GM12878 (cell line): ENCODE measurements at regions not wholly inside any gene's neighbourhood (a gene's known extent, or its start where the extent isn't known, plus 50 kb on each side); places are given as distances from the start of the nearest gene placed in this dataset.

ENCODE experiments used
- ATAC-seq: fragments of 200-7000 bp; cut with Tn5 transposase; 3 replicates; pipeline ENCODE4 v1.9.1; 2020; ENCODE audit warnings: mild to moderate bottlenecking, moderate library complexity
- BruUV-seq: library from RNA; stranded (reverse); fragments of 400-500 nt; replicated peaks from 2 replicates; lab custom pipeline; 2021; lab: Mats Ljungman, UMichigan
- CTCF ChIA-PET: fragments of 300-600 bp; sonication (Branson Sonifier 250); formaldehyde crosslinking; extraction: SDS; loops from one replicate; lab custom pipeline; 2021; ENCODE audit warnings: inconsistent platforms; lab: Yijun Ruan, JAX
- POLR2A ChIA-PET: fragments of 350-600 bp; formaldehyde crosslinking; extraction: SDS; loops from one replicate; lab custom pipeline; 2021; ENCODE audit warnings: inconsistent platforms; lab: Charles Lee
- RAD21 ChIA-PET: fragments of 300-600 bp; sonication (Branson Sonifier 250); formaldehyde crosslinking; loops from one replicate; lab custom pipeline; 2023; ENCODE audit warnings: antibody characterized with exemption; ENCODE audit not compliant: unreplicated experiment; lab: Charles Lee
- SMC1A ChIA-PET: fragments of 300-600 bp; sonication (Branson Sonifier 250); formaldehyde crosslinking; loops from one replicate; lab custom pipeline; 2023; ENCODE audit not compliant: unreplicated experiment, uncharacterized antibody; lab: Charles Lee
- DNase-seq: peaks from one replicate; pipeline ENCODE4 v3.0.0-alpha.2; 2011; ENCODE audit warnings: low read depth, low spot score
- FAIRE-seq: peaks from 3 replicates; lab custom pipeline; 2011; peaks lifted over from hg19 to GRCh38; lab: Jason Lieb, UNC
- H2AFZ ChIP-seq: 2 replicates; pipeline ENCODE4 v1.6.0; 2011; ENCODE audit warnings: low read depth, low read length, control low read depth; ENCODE audit not compliant: control insufficient read depth
- H3K27ac ChIP-seq: 2 replicates; pipeline ENCODE4 v1.5.1; 2011; ENCODE audit warnings: control low read depth; ENCODE audit not compliant: control insufficient read depth, insufficient read depth
- H3K27me3 ChIP-seq, 2 experiments: replicated peaks in 1 of 2; 2 replicates each; pipeline versions ENCODE4 v1.6.0 to v1.6.1; 2011; ENCODE audit warnings: low read length in 1 of 2; ENCODE audit not compliant: control insufficient read depth in 2 of 2, insufficient read depth in 2 of 2
- H3K36me3 ChIP-seq, 2 experiments: 2 replicates each; pipeline ENCODE4 v1.5.1; 2011; ENCODE audit warnings: low read length in 1 of 2; ENCODE audit not compliant: control insufficient read depth in 2 of 2, insufficient read depth in 2 of 2
- H3K4me1 ChIP-seq: 2 replicates; pipeline ENCODE4 v1.6.1; 2011; ENCODE audit warnings: mild to moderate bottlenecking, low read length, moderate library complexity, mixed read lengths; ENCODE audit not compliant: control insufficient read depth, insufficient read depth
- H3K4me2 ChIP-seq: 2 replicates; pipeline ENCODE4 v1.6.0; 2011; ENCODE audit warnings: control low read depth; ENCODE audit not compliant: control insufficient read depth, insufficient read depth
- H3K4me3 ChIP-seq: fragments of 200-600 bp; sonication (generic); 2 replicates; pipeline ENCODE4 v1.5.1; 2016
- H3K79me2 ChIP-seq: 2 replicates; pipeline ENCODE4 v1.6.0; 2011; ENCODE audit warnings: low read length; ENCODE audit not compliant: control insufficient read depth, insufficient read depth
- H3K9ac ChIP-seq: 2 replicates; pipeline ENCODE4 v1.8.0; 2011; ENCODE audit warnings: low read length, control low read depth, mixed read lengths; ENCODE audit not compliant: control insufficient read depth, insufficient read depth
- H3K9me3 ChIP-seq: replicated peaks from 3 replicates; pipeline ENCODE4 v1.5.1; 2011; ENCODE audit warnings: mild to moderate bottlenecking, low read length; ENCODE audit not compliant: control insufficient read depth, insufficient read depth
- H4K20me1 ChIP-seq: 2 replicates; pipeline ENCODE4 v1.6.0; 2011; ENCODE audit not compliant: control insufficient read depth, insufficient read depth
- E2F8 ChIP-seq: fragments of 450-650 bp; IDR thresholded peaks from 2 replicates; pipeline ENCODE4 v1.6.1; 2018; ENCODE audit warnings: mild to moderate bottlenecking, low read depth, moderate library complexity; ENCODE audit not compliant: partially characterized antibody
- HCFC1 ChIP-seq: fragments of 150-350 bp; IDR thresholded peaks from 2 replicates; pipeline ENCODE4 v1.6.1; 2014; ENCODE audit warnings: low read length
- IKZF1 ChIP-seq: fragments of 450-650 bp; conservative IDR thresholded peaks from 2 replicates; pipeline ENCODE4 v1.6.1; 2017; ENCODE audit warnings: antibody characterized with exemption, mild to moderate bottlenecking
- MEF2A ChIP-seq: IDR thresholded peaks from 2 replicates; pipeline ENCODE4 v1.6.1; 2011; ENCODE audit warnings: low read depth, mild to moderate bottlenecking, low read length, moderate library complexity; ENCODE audit not compliant: insufficient read depth
- NFYA ChIP-seq: IDR thresholded peaks from 2 replicates; pipeline ENCODE4 v1.6.1; 2011; ENCODE audit warnings: low read depth, mild to moderate bottlenecking, low read length, improper control_type of control experiment, borderline replicate concordance
- RAD51 ChIP-seq: fragments of 450-650 bp; IDR thresholded peaks from 2 replicates; pipeline ENCODE4 v1.6.1; 2016; ENCODE audit warnings: moderate library complexity, mild to moderate bottlenecking, inconsistent platforms
- RFX5 ChIP-seq: IDR thresholded peaks from 2 replicates; pipeline ENCODE4 v1.6.1; 2011; ENCODE audit warnings: low read depth, low read length, improper control_type of control experiment
- SMAD1 ChIP-seq: fragments of 450-650 bp; IDR thresholded peaks from 2 replicates; pipeline ENCODE4 v1.6.1; 2018; ENCODE audit warnings: mild to moderate bottlenecking, low read depth; ENCODE audit not compliant: partially characterized antibody
- SRF ChIP-seq, 2 experiments: IDR thresholded peaks; 2 replicates each; pipeline ENCODE4 v1.6.1; 2011; ENCODE audit warnings: low read depth in 2 of 2, low read length in 2 of 2, mild to moderate bottlenecking in 1 of 2, moderate library complexity in 1 of 2
- WGBS: methylation state at CpG from one replicate; pipeline ENCODE4 v1.1.6; 2016; ENCODE audit warnings: low lambda C conversion rate; ENCODE audit not compliant: insufficient replicate concordance, insufficient coverage; ENCODE audit errors: missing lambda C conversion rate; 5-methylcytosine and 5-hydroxymethylcytosine counted together
- in situ Hi-C: fragments of 300-500 bp; cut with MboI; formaldehyde crosslinking; loops from 9 replicates; pipeline ENCODE4 v1.14.3; 2018; ENCODE audit warnings: mixed read lengths
- intact Hi-C: fragments of 100-400 bp; cut with micrococcal nuclease; formaldehyde crosslinking; loops from one replicate; pipeline ENCODE4 v1.14.2; 2022; ENCODE audit not compliant: unreplicated experiment

GRCh38 chr4:66073961-66074360, 403.7 kb upstream of the EPHA5 start:
- ChIA-PET CTCF (no interaction called here), POLR2A (no interaction called here), SMC1A (no interaction called here), RAD21 (no interaction called here)
- Histone ChIP-seq H3K9me3 (no peaks in the 10 kb centered on the region), H3K27ac (no peak overlapping the region), H3K9ac (no peak overlapping the region), H4K20me1 (no peaks in the 10 kb centered on the region), H3K4me2 (no peak overlapping the region), H3K36me3 (no peaks in the 10 kb centered on the region), H3K4me3 (no peak overlapping the region), H2AFZ (no peak overlapping the region), H3K27me3 (no peaks in the 10 kb centered on the region), H3K4me1 (no peaks in the 10 kb centered on the region), H3K79me2 (no peaks in the 10 kb centered on the region)
- in situ Hi-C loops (no loop called here), intact Hi-C loops (no loop called here)
- WGBS = 17% methylated on average over 2 of the region's 2 CpGs
- no peak for FAIRE-seq
- TF ChIP-seq RAD51 = no peak
- no peak for TF ChIP-seq E2F8
- TF ChIP-seq MEF2A = no peak
- no peak for TF ChIP-seq SMAD1
- no peak for TF ChIP-seq IKZF1
- TF ChIP-seq NFYA = no peak
- no peak for TF ChIP-seq SRF (IDR thresholded peaks at IDR 0.05; ENCODE audit: low read depth in 2 of 2, low read length in 2 of 2)
- TF ChIP-seq RFX5 = no peak
- no peak for TF ChIP-seq HCFC1
- BruUV-seq = no TSS peak
- DNase-seq = no peak
- ATAC-seq = no peak
